HG03442 (cell line): ENCODE measurements at regions not wholly inside any gene's neighbourhood (a gene's known extent, or its start where the extent isn't known, plus 50 kb on each side); places are given as distances from the start of the nearest gene placed in this dataset.

ENCODE experiments used
- ATAC-seq: cut with Tn5 transposase; IDR thresholded peaks from one replicate; pipeline ENCODE4 v1.9.1; 2021; ENCODE audit warnings: mild to moderate bottlenecking, moderate library complexity; ENCODE audit not compliant: unreplicated experiment

DNA sequence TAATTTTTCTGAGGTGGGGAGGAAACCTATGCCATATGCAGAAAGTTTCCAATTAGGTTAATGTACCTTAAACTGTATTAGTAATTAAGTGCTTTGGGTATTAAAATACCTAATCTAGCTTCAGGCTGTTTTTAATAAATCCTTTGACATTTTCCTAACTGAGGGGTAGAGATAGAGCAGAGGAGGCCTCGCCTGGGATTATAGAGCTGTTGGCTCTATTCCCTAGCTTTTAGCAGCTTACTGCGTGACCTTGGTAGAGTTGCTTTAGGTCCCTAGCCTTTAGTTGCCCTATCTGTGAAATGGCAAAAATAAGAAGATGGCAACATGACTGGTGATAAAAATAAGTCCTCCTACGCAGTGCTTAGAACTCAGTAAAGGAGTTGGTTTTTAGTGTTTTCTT lies 621.0 kb downstream of the LMO4 start:
- ATAC-seq, result no peak

DNA sequence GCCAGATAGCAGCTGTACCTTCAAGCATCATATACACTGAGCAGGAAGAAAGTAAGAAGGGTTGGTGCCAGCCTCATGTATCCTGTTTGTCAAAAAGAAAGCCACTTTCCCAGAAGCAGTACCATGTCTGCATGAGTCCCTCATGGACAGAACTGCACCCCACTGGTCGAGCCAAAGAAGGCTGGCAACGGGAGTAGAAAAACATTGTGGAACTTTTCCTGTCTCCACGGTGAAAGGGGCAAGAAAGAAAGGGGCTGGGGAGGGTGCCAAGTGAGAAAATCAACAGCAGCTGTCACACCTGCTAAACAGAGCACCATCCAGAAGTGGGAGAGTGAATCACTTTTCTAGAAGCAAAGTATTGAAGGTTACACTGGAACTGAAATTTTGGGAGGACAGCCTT lies 621.7 kb downstream of the LMO4 start:
- no peak for ATAC-seq

DNA sequence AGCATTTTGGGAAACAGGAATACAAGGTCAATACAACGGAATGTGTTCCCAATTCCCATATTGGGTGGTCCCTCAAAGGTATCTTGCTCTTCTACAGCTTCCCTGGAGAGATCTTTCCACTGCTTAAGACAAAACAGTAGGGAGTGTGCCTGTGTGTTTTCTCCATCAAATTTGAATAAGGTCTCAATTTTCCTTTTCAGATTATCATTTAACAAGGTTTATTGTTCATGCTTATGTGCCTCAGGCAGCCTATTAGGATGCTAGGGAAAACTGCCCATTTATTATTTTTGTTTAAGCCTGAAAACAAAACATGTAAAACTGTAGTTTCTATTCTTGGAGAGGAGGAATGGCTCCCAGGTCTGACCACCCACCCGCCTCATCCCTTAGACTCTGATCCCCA lies 622.7 kb downstream of the LMO4 start:
- no peak for ATAC-seq

DNA sequence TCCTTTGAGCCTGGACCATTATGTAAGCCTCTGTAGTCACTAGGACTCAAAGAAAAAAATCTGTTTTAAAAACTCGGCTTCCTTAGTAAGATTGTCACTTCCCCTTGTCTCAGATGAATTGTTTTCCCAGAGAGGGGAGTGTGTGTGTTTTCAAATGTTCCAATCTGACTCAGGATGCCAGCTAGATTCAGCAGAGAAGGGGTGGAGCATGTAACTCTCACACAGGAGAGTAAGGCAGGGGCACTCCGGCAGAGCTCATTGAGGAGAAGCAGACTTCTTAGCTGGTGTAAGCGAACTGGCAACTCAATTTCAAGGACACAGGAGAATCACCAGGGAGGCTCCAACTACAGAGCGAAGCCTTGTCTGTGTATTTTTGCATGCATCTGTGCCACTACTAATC lies 623.2 kb downstream of the LMO4 start:
- ATAC-seq, result no peak

DNA sequence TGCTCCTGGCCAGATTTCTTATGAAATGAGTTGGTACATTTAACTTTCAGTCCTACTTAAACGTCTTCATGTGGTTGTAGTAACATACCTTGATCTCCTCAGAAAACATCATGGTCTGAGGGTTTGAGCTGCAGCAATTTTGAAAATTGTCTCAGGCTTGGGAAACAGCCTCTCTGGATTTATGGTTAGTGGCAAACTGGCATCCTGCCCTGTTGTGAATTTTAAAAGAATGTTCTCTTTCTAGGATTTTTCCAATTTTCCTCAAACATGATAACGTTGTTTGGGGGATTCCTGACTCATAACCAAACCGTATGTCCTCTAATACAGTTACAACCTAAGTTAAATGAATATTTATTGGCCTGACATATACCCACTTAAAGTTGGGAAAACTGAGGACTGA lies 624.4 kb downstream of the LMO4 start:
- ATAC-seq, result no peak

DNA sequence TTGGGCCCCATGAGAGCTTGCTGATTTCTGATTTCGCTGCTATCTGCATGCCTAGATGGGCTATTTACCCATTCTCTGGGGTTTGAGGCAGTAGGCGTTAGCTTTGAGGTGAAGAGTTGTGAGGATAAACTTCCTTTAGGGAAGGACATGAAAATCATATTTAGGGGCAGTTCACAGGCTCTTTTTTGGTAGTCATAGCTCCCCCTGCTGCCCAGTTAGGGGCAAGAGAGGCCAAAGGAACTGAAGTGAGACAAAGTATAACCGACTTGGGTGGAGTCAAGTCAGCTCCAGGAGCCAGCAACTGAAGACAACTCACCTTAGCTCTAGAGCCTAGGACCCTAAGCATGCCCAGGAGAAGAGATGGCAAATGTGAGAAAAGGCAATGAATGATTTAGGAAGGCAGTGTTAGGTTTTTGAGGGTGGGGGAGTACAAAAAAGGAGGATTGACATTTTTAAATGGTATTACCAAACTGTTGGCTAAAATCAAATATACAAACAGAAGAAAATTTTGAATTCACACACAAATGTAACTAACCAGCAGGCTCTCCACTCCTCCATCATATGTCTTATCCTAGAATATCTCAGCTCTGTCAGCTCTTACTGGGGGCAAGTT lies 625.2 kb downstream of the LMO4 start:
- ATAC-seq, result peak; percentile 88

DNA sequence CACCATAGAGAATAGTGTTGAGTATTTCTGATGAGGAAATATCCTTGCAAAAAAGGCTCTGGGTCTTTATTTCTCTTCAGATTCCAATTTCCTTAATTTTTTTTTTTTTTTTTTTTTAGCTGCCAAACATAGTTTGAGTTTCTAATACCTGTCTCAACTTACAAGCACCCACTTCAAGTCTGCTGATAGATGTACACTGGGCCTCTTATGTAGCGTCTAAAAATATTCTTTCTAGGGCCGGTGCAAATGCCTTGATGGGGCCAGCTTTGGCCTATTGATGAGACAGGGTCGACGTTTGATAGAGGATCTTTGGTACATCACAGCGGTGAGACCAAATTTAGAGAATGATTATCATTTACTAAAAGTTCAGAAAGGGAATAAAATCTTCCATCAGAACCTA lies 626.4 kb downstream of the LMO4 start:
- no peak for ATAC-seq

DNA sequence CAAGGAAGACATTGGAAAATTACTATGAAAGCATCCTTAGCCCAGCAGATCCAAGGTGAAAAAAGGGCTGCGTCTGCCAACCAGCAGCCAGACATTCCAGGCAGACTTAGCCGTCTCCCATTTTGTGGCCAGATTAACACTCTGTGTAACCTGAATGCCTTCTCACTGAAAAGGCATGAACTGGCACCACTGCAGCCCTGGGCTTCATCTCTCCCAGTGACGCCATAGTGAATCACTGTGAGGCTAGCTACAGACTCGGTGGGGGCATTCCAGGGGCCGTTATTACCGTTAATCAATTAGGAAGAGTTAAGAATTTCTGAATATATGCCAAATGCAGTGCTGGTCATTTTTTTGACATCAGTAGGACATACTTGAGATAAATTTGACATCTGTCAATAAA lies 627.4 kb downstream of the LMO4 start:
- ATAC-seq, result no peak

DNA sequence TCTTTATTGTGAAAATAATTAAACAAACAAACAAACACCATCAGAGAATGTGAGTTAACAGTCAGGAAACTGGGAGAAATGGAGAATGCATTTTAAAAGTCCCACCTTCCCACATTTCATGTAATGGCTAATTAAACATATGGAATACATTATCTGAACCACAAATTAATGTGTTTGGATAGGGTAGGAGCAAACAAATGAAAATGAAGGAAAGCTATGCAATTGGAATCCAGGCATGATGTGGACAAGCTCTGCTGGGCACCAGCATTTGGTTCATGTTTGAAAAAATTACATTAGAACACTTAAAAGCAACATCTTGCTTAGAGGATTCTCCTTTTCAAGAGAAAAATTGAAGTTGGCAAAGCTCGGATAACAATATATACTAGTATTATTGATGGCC lies 628.1 kb downstream of the LMO4 start:
- ATAC-seq, result no peak

DNA sequence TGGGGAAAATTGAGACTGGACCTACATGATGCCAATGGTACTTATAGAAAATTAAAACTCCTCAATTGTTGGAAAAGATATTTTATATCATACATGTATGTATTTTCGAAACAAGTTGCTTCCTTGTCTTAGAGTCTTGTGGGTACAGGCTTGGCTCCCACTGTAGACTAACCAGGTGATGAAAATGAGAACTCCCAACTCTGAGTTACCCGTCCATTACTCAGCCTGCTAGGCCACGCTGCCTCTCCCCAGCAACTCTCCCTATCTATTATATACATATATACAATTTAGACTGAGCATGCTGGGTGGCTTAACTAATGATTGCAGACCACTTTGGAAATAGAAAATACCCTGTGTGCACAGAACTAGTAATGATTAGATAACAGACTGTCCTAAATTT lies 628.7 kb downstream of the LMO4 start:
- no peak for ATAC-seq

DNA sequence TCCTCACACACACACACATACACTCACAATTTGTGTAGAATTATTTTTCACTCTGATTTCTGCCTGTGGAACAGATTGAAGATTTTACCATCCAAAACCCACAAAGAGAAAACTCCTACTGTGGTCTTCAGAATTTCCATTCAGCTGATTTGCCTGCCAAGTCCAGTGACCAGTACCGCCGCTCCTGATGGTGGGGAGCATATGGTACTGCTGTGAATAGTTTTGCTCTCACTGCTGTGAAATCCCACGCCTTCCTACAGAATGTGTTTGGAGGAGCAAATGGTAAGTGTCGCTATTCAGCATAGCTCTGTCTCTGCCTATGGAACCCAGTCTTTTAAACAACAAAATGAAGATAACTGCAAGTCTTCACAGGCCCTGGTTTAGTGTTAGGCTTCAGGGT lies 629.5 kb downstream of the LMO4 start:
- ATAC-seq, result no peak

DNA sequence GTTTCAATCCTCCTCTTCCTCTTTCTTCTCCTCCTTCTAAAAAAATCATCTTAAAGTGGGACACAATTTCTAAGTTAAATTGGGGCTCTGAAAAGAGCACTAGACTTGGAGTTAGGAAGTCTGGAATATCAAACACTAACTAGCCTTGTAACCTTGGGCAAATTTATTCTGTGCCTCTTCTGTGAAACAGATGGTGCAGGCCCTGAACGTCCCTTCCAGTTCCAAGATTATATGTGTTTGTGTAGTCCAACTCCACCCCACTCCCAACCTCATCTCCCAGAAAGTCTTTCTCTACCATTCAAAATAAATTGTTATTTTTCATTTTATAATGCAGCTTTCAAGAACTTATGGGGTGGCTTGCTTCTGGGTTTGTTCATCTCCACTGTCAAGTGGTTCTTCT lies 630.0 kb downstream of the LMO4 start:
- ATAC-seq, result no peak

DNA sequence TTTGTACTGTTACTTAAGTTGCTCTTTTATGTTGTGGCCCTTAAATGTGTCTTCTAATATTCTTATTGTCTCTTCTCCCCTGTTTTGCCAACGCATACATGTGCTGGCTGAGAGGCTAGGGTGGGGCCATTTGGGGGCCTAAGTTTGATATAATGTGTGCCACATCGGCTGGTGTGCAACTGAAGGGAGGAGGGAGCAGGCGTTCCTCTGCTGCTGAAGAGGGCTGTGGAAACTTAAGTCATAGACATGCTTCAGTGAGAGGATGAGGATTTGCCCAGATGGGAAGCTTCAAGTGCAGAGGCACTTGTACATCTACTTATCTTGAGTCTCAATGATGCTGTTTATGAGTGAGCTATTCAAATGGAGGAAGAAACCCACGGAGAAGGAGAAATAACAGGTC lies 630.6 kb downstream of the LMO4 start:
- ATAC-seq, result no peak

DNA sequence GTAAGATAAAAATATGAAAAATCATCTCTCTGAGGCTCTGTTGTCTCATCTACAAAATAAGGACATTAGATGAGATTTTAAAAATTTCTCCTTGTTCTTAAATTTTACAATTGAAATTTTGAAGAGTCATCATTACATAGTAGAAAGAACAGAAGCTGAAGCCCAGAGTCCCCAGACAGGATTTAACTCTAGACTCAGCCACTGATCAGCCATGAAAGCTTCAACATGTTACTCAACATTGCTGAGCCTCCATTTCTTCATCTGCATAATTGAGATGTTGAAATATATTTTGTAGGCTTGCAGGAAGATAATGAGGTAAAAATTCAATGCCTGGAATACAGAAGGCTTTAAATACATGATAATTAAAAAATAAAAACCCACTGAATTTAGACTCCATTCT lies 633.3 kb downstream of the LMO4 start:
- no peak for ATAC-seq

DNA sequence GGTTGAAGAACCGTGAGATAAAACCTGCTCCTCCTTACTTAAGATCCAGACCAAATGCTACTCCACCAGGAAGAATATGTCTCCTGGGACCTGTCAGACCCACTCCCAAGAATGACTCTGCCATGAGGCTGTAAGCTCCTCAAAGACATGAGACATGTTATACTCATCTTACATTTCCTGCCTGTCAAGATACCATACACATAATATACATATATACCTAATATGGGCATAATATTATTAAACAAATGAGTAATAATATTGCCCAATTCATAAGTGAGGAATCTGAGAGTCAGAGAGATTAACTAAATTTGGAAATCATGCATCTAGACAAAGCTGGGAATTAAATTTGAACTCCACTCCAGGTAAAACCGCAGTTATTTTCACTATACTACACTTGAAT lies 634.9 kb downstream of the LMO4 start:
- ATAC-seq, result no peak

DNA sequence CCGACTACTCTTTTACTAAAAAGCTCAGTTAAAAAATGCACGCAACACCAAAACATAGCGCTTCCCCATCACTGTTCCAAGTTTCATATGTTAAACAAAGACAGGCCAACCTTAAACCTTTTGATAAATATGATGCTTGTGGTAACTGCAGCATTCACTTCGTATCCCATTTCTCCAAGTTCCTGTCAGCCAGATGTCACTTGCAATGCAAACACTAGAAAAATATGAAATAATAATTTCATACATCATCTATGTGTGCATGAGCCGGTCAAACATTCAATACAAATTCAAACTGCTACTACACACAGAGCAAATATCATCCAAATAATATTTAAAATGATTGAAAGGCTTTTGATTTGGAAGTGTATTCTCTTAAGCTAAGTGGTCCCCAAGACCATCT lies 636.5 kb downstream of the LMO4 start:
- no peak for ATAC-seq

DNA sequence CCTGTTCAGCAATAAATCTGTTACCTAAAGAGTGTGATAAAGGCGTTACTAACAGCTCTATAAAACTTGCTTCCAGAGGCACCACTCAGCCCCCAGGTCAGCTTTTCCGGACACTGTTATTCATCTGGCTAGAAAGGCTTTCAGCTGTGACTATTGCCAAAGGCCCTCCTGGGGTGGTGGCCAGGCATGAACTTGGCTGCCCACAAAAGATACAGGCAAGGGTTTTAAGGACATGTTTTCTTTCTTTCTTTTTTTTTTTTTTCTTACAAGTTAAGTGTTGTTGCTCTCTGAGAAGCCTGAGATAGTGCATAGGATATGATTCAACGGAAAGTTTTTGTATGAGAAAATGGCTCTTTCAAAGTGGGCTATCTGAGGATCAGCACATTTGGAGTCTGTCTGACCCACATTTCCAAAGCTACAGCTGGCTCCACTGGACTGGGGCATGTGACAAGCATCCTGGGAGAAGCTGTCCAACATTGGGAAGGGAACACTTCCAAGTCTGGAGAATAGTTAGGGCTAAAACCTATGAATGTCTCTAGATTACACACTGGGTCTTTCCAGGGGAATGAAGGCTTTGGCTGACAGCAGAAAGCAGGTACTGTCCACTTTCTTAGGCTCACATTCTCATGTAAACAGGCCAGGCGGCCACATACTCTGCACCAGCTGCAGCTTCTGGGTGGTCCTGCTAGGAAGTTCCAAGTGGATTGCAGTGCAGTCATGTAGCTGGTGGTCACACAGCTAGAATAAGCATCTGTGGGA lies 639.7 kb downstream of the LMO4 start:
- no peak for ATAC-seq

DNA sequence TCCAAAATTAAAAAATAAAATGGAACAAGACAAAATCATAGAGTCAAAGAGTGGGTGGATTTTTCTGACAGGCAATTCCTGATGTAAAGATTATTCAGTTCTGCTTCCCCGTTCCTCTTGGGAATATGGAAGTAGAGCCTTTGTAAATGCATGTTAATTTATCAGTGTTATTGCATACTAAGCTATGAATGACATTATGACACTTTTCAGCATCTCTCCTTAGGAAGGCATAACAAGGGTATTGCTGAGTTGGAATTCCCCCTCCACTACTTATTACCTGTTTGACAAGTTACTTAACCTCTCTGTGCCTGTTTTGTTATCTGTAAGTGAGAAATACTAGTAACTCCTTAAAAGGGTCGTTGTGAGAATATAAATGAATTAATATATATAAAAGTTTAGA lies 640.4 kb downstream of the LMO4 start:
- ATAC-seq, result no peak

DNA sequence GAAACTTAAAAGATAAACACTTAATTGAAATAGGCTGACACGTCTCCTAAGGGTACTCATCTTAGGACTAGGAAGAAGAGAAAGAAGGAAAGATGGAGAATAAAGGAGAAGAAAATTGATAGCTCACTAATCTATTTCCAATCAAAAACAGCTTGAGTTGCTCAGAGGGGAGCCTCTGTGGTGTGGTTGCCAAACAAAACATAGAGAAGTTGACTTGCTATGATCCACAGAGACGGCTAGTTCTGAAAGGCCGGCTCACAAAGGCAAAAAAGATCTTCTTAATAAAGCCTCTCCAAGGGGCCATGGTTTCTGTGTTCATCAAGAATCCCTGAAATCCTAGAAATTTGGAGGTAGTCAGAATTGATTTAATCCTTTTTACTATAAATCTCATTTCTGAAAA lies 644.1 kb downstream of the LMO4 start:
- no peak for ATAC-seq

DNA sequence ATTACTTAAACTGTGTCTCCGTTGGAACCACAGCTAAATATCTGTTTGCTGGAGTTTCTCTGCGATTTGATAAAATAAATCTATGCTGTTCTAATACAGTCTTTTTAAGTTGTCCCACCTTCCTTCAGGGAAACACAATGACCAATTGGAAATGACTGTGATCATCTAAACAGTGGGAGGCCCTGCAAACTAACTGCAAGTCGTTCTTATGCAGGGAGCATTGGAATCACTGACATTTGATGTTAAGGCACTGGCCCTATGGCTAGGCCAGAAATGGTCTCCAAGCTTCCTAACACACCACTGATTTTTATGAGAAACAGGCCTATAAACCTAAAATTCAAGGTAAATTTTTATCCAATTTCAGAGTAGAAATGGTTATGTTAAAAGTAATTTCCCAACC lies 645.2 kb downstream of the LMO4 start:
- ATAC-seq, result no peak

DNA sequence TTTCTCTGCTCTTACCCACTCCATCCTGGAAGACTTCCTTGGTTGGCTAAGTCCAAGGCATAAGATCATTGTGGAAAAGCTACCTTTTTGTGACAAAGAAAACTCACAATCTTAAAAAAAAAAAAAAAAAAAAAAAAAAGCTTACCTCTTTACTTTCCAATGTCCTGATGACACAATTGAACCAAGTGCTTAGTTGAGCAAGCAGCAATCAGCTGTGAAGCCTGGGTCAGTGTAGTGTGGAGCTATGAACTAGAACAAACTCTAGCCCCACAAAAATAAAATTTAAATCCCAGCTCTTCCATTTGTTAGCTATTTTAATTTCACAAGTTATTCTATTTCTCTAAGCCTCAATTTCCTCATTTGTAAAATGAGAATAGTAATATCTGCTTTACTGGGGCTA lies 647.6 kb downstream of the LMO4 start:
- no peak for ATAC-seq

DNA sequence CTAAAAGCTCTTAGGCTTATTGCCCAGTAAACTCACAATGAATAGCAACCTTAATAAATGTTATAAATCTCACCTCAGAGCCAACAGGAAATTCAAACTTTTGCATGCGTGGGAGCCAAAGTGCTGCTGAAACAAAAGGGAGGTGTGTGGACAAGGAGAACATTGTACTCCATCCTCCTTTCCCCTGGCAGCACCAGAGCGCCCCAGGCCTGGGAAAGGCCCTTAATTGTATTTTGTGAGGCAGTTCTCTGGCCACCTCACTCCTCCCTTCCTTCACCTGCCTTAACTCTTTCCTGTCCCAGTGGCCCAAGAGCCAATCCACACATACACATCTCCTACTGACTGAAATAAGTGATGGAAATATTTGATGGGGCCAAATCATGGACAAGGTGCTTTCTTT lies 648.5 kb downstream of the LMO4 start:
- ATAC-seq, result no peak

DNA sequence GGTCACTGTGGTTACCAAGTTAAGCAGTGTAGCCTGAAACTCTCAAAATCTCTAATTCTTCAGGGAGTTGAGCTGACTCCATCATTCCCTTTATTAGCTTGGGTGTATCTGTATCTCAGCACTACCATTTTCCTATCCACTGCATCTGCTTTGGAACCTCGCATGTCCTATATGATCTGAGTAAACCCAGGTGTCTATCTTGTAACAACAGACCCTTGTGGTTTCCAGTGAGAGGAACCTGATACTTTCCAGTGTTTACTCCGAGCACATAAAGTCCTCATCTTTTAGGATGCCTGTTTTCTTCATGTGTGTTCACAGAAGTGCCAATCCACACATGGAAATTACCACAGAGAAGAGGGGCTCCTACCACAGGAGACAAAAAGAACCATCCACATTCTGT lies 650.4 kb downstream of the LMO4 start:
- ATAC-seq, result no peak
